ENCODE measurements at regions not wholly inside any gene's neighbourhood (a gene's known extent, or its start where the extent isn't known, plus 50 kb on each side); places are given as distances from the start of the nearest gene placed in this dataset.

GRCh38 chr4:54558889-54559677 lies 98.7 kb upstream of the KIT start:
- Histone ChIP-seq H3K9ac (ENCODE audit: insufficient read length, low read depth) (no peak overlapping the region), H3K36me3 (ENCODE audit: insufficient read depth, insufficient read length, low read length) (no peaks in the 10 kb centered on the region), H3K4me3 (ENCODE audit: insufficient read length, low read depth) (no peak overlapping the region), H3K27me3 (ENCODE audit: insufficient read depth, insufficient read length) (no peaks in the 10 kb centered on the region), H3K4me1 (ENCODE audit: insufficient read depth, insufficient read length) (no peaks in the 10 kb centered on the region), H3K9me3 (ENCODE audit: insufficient read depth, low read length) (no peaks in the 10 kb centered on the region)
- TF ChIP-seq ZNF274 (IDR thresholded peaks at IDR 0.05; ENCODE audit: low read depth, low read length) (no peak), YY1 (IDR thresholded peaks at IDR 0.05; ENCODE audit: insufficient read depth, insufficient read length) (no peak), SUZ12 (IDR thresholded peaks at IDR 0.05; ENCODE audit: extremely low read depth, insufficient read depth, insufficient read length) (no peak)
- DNase-seq (ENCODE audit: low read depth, low spot score), result no peak

GRCh38 chr4:54560513-54560912 lies 97.2 kb upstream of the KIT start:
- Histone ChIP-seq H3K4me1 (ENCODE audit: insufficient read depth, insufficient read length) (no peaks in the 10 kb centered on the region), H3K9me3 (ENCODE audit: insufficient read depth, low read length) (no peaks in the 10 kb centered on the region), H3K27me3 (ENCODE audit: insufficient read depth, insufficient read length) (no peaks in the 10 kb centered on the region), H3K36me3 (ENCODE audit: insufficient read depth, insufficient read length, low read length) (no peaks in the 10 kb centered on the region), H3K9ac (ENCODE audit: insufficient read length, low read depth) (no peak overlapping the region), H3K4me3 (ENCODE audit: insufficient read length, low read depth) (no peak overlapping the region)
- DNase-seq (ENCODE audit: low read depth, low spot score), result no peak
- no peak for TF ChIP-seq YY1 (IDR thresholded peaks at IDR 0.05; ENCODE audit: insufficient read depth, insufficient read length)
- no peak for TF ChIP-seq ZNF274 (IDR thresholded peaks at IDR 0.05; ENCODE audit: low read depth, low read length)
- TF ChIP-seq SUZ12 (IDR thresholded peaks at IDR 0.05; ENCODE audit: extremely low read depth, insufficient read depth, insufficient read length), result no peak

- Histone ChIP-seq H3K4me3 (ENCODE audit: insufficient read length, low read depth) (no peak overlapping the region), H3K27me3 (ENCODE audit: insufficient read depth, insufficient read length) (no peaks in the 10 kb centered on the region), H3K4me1 (ENCODE audit: insufficient read depth, insufficient read length) (no peaks in the 10 kb centered on the region), H3K36me3 (ENCODE audit: insufficient read depth, insufficient read length, low read length) (no peaks in the 10 kb centered on the region), H3K9me3 (ENCODE audit: insufficient read depth, low read length) (no peaks in the 10 kb centered on the region), H3K9ac (ENCODE audit: insufficient read length, low read depth) (no peak overlapping the region)
- TF ChIP-seq SUZ12 (IDR thresholded peaks at IDR 0.05; ENCODE audit: extremely low read depth, insufficient read depth, insufficient read length), result no peak
- TF ChIP-seq ZNF274 (IDR thresholded peaks at IDR 0.05; ENCODE audit: low read depth, low read length), result no peak
- TF ChIP-seq YY1 (IDR thresholded peaks at IDR 0.05; ENCODE audit: insufficient read depth, insufficient read length), result no peak
- no peak for DNase-seq (ENCODE audit: low read depth, low spot score)
Observed at GRCh38 chr4:54561940-54562339, 95.8 kb upstream of the KIT start.

GRCh38 chr4:54566608-54567007 lies 91.1 kb upstream of the KIT start:
- no peak for DNase-seq (ENCODE audit: low read depth, low spot score)
- H3K36me3 ChIP-seq (ENCODE audit: insufficient read depth, insufficient read length, low read length), result no peaks in the 10 kb centered on the region
- H3K4me3 ChIP-seq (ENCODE audit: insufficient read length, low read depth), result no peak overlapping the region
- no peaks in the 10 kb centered on the region for H3K9me3 ChIP-seq (ENCODE audit: insufficient read depth, low read length)
- no peaks in the 10 kb centered on the region for H3K27me3 ChIP-seq (ENCODE audit: insufficient read depth, insufficient read length)
- H3K4me1 ChIP-seq (ENCODE audit: insufficient read depth, insufficient read length), result no peaks in the 10 kb centered on the region
- no peak overlapping the region for H3K9ac ChIP-seq (ENCODE audit: insufficient read length, low read depth)
- TF ChIP-seq YY1 (IDR thresholded peaks at IDR 0.05; ENCODE audit: insufficient read depth, insufficient read length) (no peak), ZNF274 (IDR thresholded peaks at IDR 0.05; ENCODE audit: low read depth, low read length) (no peak), SUZ12 (IDR thresholded peaks at IDR 0.05; ENCODE audit: extremely low read depth, insufficient read depth, insufficient read length) (no peak)

- no peak for DNase-seq (ENCODE audit: low read depth, low spot score)
- TF ChIP-seq SUZ12 (IDR thresholded peaks at IDR 0.05; ENCODE audit: extremely low read depth, insufficient read depth, insufficient read length) (no peak), YY1 (IDR thresholded peaks at IDR 0.05; ENCODE audit: insufficient read depth, insufficient read length) (no peak), ZNF274 (IDR thresholded peaks at IDR 0.05; ENCODE audit: low read depth, low read length) (no peak)
- H3K4me1 ChIP-seq (ENCODE audit: insufficient read depth, insufficient read length), result no peaks in the 10 kb centered on the region
- no peak overlapping the region for H3K9ac ChIP-seq (ENCODE audit: insufficient read length, low read depth)
- no peaks in the 10 kb centered on the region for H3K27me3 ChIP-seq (ENCODE audit: insufficient read depth, insufficient read length)
- H3K4me3 ChIP-seq (ENCODE audit: insufficient read length, low read depth), result no peak overlapping the region
- no peaks in the 10 kb centered on the region for H3K36me3 ChIP-seq (ENCODE audit: insufficient read depth, insufficient read length, low read length)
- H3K9me3 ChIP-seq (ENCODE audit: insufficient read depth, low read length), result no peaks in the 10 kb centered on the region
Observed at GRCh38 chr4:54567327-54567726, 90.4 kb upstream of the KIT start.

GRCh38 chr4:54568184-54568583 lies 89.6 kb upstream of the KIT start:
- no peaks in the 10 kb centered on the region for H3K9me3 ChIP-seq (ENCODE audit: insufficient read depth, low read length)
- H3K4me3 ChIP-seq (ENCODE audit: insufficient read length, low read depth), result no peak overlapping the region
- no peak overlapping the region for H3K9ac ChIP-seq (ENCODE audit: insufficient read length, low read depth)
- H3K27me3 ChIP-seq (ENCODE audit: insufficient read depth, insufficient read length), result no peaks in the 10 kb centered on the region
- DNase-seq (ENCODE audit: low read depth, low spot score), result no peak
- TF ChIP-seq SUZ12 (IDR thresholded peaks at IDR 0.05; ENCODE audit: extremely low read depth, insufficient read depth, insufficient read length) (no peak), YY1 (IDR thresholded peaks at IDR 0.05; ENCODE audit: insufficient read depth, insufficient read length) (no peak), ZNF274 (IDR thresholded peaks at IDR 0.05; ENCODE audit: low read depth, low read length) (no peak)
- H3K36me3 ChIP-seq (ENCODE audit: insufficient read depth, insufficient read length, low read length), result no peaks in the 10 kb centered on the region
- no peaks in the 10 kb centered on the region for H3K4me1 ChIP-seq (ENCODE audit: insufficient read depth, insufficient read length)

GRCh38 chr4:54570822-54571221 lies 86.9 kb upstream of the KIT start:
- no peak for TF ChIP-seq SUZ12 (IDR thresholded peaks at IDR 0.05; ENCODE audit: extremely low read depth, insufficient read depth, insufficient read length)
- no peak for TF ChIP-seq ZNF274 (IDR thresholded peaks at IDR 0.05; ENCODE audit: low read depth, low read length)
- TF ChIP-seq YY1 (IDR thresholded peaks at IDR 0.05; ENCODE audit: insufficient read depth, insufficient read length), result no peak
- Histone ChIP-seq H3K9me3 (ENCODE audit: insufficient read depth, low read length) (no peaks in the 10 kb centered on the region), H3K4me1 (ENCODE audit: insufficient read depth, insufficient read length) (no peaks in the 10 kb centered on the region), H3K4me3 (ENCODE audit: insufficient read length, low read depth) (no peak overlapping the region), H3K27me3 (ENCODE audit: insufficient read depth, insufficient read length) (no peaks in the 10 kb centered on the region), H3K36me3 (ENCODE audit: insufficient read depth, insufficient read length, low read length) (no peaks in the 10 kb centered on the region), H3K9ac (ENCODE audit: insufficient read length, low read depth) (no peak overlapping the region)
- DNase-seq (ENCODE audit: low read depth, low spot score), result no peak

Data from NT2/D1 (cell line).